Stimulated activated CD4-positive, alpha-beta T cell treated with anti-CD3 and anti-CD28 coated beads, Interleukin-1b, Interleukin-23, amount 100 ng/mL, for 48 hours (primary cell): ENCODE measurements at regions not wholly inside any gene's neighbourhood (a gene's known extent, or its start where the extent isn't known, plus 50 kb on each side); places are given as distances from the start of the nearest gene placed in this dataset.
"Not testable (repeated sequence)": the region's sequence is repeated elsewhere in the genome, so short reads cannot be mapped to it uniquely, and the experiment has no call there.

Experiments
- DNase-seq: peaks from one replicate; pipeline ENCODE4 v3.0.0-alpha.2; 2020

GRCh38 chr6:4676016-4676415, 100.2 kb upstream of the CDYL start:
- no peak for DNase-seq

- no peak for DNase-seq
These were observed 101.1 kb upstream of the CDYL start for GRCh38 chr6:4675121-4675520.

GRCh38 chr6:4673861-4674260, 102.3 kb upstream of the CDYL start:
- no peak for DNase-seq

- DNase-seq: no peak
These were observed 103.4 kb upstream of the CDYL start for GRCh38 chr6:4672772-4673171.

- no peak for DNase-seq
These were observed 104.6 kb upstream of the CDYL start for GRCh38 chr6:4671587-4672115.

GRCh38 chr6:4670824-4671409, 105.3 kb upstream of the CDYL start:
- no peak for DNase-seq

DNA sequence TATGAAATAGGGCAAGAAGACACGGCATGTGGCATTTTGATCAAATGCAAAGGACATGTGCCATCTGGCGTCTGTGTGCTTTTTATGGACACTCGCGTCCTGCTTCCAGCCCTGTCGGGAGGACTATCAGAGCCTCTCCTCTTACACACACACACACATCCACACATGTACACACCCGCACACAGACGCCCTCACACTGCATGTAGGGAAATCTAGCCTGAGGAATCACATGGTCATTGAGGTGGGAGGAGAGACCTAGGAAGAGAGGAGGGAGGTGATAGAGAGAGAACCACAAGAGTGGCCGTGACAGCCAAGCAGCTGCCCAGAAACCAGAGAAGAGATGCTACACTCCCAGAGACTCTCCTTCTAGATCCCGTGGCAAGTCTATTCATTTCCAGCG, 105.9 kb upstream of the CDYL start:
- DNase-seq: no peak

DNA sequence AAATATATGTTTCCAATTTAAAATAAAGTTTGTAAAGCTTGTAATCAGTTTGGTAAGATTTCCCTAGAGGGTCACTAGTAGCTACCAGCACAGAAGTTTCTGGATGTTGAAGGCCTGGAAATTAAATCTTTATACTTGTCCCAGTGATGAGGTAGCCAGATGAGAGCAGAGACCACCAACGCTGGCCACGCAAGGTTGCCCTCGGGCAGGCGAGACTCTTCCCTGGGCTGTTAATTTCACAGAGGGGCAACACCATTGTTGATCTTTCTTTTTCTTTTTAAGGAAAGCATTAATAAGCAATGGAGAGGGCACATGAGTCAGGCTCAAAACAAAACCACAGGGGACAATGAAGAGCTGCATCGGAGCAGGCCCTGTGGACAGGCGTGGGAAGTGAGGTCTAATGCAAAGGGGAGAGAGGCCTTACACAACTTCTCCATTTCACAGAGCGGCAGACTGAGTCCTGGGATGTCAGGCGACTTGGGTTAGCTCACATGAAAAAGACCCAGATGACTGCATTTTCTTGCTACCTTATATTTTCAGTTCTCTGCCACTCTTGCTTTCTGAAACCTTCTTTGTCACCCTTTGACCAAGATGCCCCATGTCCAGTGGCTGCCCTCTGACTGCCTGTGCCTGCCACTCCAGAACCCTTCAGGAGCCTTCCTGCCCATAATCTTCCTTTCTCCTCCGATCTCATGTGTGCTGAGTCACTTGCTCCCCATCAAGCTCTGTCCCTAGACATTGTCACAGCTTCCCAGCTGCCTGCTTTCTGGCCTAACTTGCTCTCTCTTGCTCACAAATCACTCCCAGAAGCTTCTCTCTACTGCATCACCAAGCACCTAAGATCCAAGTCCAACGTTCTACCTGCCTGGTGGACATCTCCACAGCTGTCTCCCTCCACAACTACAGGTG, 107.7 kb upstream of the CDYL start:
- DNase-seq: no peak

DNA sequence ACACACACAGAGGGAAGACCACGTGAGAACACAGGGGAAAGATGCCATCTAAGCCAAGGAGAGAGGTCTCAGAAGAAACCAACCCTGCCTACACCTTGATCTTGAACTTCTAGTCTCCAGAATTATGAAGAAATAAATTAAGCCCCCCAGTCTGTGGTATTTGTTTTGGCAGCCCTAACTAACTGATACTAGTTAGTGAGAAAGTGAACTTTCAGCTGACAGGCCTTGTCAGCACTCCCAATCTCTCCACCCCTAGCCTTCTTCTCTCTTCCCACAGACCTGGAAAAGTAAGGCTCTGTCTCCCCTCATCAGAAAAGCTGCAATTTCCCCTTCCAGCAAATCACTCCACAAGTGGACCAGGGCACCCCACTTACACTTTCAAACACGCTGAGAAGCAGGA, 108.6 kb upstream of the CDYL start:
- no peak for DNase-seq

- no peak for DNase-seq
These were observed 109.2 kb upstream of the CDYL start for GRCh38 chr6:4666886-4667513.

DNA sequence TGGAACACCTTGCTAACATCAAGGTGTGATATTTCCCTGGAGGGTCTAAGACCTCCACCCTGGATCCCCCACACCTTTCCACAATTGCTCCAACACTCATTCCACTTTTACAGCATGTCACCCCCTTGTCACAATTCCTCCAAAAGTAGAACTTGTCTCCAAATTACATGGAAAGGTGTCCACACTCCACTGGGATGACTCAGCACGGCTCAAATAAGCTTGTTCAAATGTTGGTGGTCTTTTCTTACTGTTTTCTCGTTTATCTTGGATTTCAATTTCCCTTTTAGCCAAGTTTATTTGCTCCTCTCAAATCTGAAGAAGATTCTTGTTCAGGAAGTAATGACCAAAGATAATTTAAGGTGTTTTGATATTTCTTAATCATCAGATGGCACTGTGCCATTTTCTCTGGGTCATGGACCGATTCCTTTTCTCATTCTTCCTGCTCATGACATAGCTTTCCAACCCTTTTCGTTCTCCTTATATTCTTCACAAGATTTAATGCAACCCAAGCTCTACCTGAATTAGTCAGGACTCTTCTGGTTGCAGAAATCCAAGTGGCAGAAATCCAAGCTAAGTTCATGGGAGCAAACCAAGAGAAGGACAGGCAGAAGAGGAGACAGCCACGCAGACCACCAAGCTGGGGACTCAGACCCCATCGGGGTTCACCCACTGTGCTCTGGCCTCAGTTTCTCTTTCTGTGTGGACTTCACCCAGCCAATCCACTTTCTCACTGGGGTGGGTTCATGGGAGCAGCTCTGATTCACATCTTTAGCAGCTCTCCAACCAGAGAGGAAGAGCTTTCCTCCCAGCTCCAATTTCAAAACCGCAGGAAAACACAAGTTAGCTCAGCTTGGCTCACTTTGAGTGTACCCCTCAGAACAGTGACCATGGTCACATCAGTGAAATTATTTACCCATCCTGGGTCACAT, 110.5 kb upstream of the CDYL start:
- no peak for DNase-seq

- no peak for DNase-seq
These were observed 111.3 kb upstream of the CDYL start for GRCh38 chr6:4664911-4665310.

- no peak for DNase-seq
These were observed 112.0 kb upstream of the CDYL start for GRCh38 chr6:4664117-4664626.

DNA sequence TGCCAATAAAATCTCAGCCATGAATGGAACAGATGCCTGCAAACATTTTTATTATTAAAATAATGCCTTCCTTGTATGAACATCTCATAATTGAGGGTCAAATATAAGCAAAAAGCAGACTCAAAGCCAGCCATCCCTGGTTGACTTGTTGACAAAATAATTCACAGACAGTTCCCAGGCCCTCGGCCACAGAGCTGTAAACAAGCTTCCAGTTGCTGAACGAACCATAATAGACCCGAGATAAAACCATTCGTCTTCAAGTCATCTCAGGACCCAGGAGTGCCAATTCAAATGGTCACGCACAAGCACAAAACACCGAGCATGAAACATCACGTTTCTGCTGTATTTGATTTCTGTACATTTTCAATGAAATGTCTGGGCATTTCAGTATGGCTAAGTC, 113.3 kb upstream of the CDYL start:
- DNase-seq: no peak

DNA sequence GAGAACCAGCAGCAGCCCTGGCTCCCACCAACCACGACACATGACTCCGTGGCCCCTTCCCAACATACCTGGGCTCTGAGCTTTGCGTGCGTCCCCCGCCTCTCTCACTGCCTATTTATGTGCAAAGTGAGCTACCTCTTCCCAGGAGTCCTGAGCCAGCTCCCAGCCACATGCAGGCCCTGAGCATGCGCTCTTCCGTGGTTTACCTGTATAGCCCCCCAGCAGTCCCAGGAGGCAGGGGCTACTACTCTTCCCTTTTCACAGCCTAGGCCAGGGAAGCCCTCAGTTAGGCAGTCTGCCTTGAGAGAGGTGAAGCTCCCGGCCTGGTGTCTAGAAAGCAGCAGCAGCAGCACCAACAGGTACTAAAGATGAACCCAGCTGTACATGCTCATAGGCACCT, 114.8 kb upstream of the CDYL start:
- DNase-seq: no peak

GRCh38 chr6:4660377-4661321, 115.6 kb upstream of the CDYL start:
- DNase-seq: no peak

DNA sequence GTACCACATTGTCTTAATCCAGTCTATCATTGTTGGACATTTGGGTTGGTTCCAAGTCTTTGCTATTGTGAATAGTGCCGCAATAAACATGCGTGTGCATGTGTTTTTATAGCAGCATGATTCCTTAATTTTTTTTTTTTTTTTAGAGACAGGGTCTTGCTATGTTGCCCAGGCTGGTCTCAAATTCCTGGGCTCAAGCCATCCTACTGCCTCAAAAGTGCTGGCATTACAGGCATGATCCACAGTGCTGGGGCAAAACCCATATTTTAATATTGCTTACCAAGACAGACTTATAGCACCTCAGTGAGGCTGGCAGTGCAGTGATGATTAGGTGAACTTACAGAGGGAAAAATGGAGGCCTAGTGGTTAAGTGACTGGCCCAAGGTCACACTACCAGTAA, 116.5 kb upstream of the CDYL start:
- DNase-seq: not testable (repeated sequence)

DNA sequence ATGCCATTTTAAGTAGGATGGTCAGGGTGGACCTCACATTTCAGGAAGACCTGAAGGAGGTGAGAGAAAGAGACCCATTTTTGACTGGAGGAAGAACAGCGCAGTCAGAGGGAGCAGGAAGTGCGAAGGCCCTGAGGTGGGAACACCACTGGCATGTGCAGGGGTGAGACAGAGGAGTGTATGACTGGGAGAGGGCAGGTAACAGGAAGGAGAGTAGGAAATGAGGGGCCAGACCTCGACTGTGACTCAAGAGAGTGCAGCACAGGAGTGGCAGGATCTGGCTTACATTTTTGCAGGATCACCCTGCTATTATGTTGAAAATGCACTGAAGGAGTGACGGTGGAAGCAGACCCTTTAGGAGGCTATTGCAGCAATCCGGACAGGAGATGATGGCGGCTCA, 117.7 kb upstream of the CDYL start:
- DNase-seq: no peak

DNA sequence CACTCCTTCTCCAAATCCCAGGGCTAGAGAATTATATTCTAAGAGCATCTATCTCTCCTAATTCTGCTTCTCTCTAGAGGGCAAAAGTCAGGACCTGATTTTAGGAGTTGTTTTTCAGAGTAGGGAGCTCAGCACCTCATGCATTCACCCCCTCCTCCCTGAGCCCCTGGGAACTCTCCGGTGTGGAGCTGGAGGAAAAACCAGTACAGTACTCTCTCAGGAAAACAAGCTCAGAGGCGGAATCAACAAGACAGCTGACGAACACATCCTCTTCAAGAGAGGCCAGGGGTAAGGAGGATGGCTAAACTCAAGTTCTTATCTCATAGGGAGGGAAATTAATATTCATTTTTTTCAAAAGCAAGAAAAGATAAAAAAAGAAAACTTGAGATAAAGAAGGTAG, 120.1 kb upstream of the CDYL start:
- no peak for DNase-seq

DNA sequence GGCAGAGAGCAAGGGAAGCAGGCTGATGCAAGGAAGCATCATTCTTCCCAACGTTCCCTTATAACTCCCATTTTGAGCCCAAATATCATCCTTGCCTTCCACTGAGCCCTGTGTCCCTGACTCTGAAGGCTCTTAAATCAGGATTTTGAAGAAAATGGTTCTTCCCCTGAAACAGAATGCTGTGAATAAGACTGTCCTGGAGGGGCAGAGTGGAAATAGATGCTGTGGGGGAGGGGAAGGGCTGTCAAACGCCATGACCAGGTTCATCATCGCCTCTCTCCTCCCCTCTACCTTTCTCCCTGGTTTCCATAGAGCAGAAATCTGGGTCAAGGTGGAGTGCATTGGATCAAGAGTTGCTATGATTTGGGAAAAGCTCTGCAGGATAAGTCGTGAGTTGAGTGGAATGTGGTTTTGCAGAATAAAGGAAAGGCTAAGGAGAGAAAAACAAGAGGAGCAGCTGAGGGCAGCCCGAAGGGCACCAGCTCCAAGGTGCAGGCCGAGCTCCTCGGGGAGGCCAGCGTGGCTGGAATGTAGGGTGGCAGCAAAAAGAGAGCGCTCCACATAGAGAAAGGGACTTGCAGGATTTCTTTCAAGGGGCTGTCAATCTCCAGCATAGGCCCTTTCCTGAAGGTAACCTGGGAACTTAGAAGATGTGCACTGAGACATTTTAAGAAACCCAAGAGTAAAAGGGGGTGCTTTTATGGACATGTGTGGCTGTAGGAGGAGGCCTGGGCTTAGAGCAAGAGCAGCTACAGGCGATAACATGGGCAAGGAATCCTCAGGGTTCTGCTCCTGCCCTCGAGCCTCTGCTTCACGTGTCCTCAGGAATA, 120.8 kb upstream of the CDYL start:
- no peak for DNase-seq
